ENCODE measurements at regions not wholly inside any gene's neighbourhood (a gene's known extent, or its start where the extent isn't known, plus 50 kb on each side); places are given as distances from the start of the nearest gene placed in this dataset.
"Not testable (repeated sequence)": the region's sequence is repeated elsewhere in the genome, so short reads cannot be mapped to it uniquely, and the experiment has no call there.

DNA sequence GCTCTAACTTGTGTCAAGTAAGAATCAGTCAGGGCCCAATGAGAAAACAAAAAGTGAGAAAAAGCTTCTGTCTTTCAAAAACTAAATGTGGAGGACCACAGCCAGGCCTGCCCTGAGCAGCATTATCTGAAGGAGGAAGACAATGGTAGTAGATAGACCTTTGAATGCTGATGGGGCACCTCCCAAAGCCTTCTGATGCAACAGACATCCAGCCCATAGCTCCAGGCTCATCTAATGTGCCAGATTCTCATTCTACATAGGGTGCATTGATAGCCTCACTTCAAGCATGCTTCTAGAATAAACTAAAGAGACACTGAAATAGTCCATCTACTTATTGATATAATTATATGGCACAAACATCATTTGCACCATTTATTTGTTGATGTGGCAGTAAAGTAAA, 351.6 kb downstream of the HHIPL2 start:
- Histone ChIP-seq H3K4me3 (ENCODE audit: insufficient read depth, low read depth, low read length) (no peak overlapping the region), H3K9me3 (ENCODE audit: control insufficient read depth, low read length) (no peaks in the 10 kb centered on the region), H3K27ac (ENCODE audit: insufficient read depth, low read depth, low read length, poor library complexity, severe bottlenecking) (no peak overlapping the region), H3K36me3 (ENCODE audit: control insufficient read depth, insufficient read depth, low read length) (no peaks in the 10 kb centered on the region), H3K27me3 (ENCODE audit: control insufficient read depth, insufficient read depth, low read length, poor library complexity, severe bottlenecking) (no peaks in the 10 kb centered on the region), H3K4me1 (ENCODE audit: control insufficient read depth, insufficient read depth, low read length) (no peaks in the 10 kb centered on the region)

DNA sequence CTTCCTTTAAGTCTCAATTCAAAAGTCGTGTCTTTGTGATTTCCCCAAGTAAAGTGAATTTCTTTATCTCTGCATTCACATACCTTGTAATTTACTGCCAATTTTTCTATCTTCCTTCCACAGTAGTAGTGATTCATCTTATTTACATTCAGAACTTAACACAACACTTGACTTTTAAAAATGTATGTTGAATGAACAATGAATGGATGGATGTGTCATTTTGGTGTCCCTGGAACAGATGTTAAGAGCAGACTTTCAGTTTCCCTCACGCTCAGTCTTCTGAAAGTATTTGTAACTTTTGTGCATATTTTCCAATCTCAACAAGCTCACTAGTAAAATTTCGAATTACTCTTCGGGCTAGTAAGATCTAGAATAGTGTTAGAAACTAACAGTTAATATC, 352.0 kb downstream of the HHIPL2 start:
- Histone ChIP-seq H3K4me1 (ENCODE audit: control insufficient read depth, insufficient read depth, low read length) (no peaks in the 10 kb centered on the region), H3K27ac (ENCODE audit: insufficient read depth, low read depth, low read length, poor library complexity, severe bottlenecking) (no peak overlapping the region), H3K9me3 (ENCODE audit: control insufficient read depth, low read length) (no peaks in the 10 kb centered on the region), H3K4me3 (ENCODE audit: insufficient read depth, low read depth, low read length) (no peak overlapping the region), H3K27me3 (ENCODE audit: control insufficient read depth, insufficient read depth, low read length, poor library complexity, severe bottlenecking) (no peaks in the 10 kb centered on the region), H3K36me3 (ENCODE audit: control insufficient read depth, insufficient read depth, low read length) (no peaks in the 10 kb centered on the region)
- 89 to 95% methylated on average over 2 to 3 of the region's 4 CpGs for WGBS, 2 experiments

DNA sequence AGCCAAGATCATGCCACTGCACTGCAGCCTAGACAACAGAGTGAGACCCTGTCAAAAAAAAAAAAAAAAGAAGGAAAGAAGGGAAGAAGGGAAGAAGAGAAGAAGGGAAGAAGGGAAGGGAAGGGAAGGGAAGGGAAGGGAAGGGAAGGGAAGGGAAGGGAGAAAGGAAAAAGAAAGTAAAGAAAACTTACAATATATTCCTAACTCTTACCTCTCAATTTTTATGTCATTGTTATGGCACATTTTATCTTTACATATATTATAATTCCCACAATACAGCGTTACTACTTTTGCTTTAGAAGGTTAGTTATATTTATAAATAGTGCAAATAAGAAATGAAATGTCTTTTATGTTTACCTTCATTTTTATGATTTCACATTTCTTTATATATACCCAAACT, 358.7 kb downstream of the HHIPL2 start:
- WGBS, 2 experiments: no CpG with 5 or more reads among the region's 1 CpG
- no peaks in the 10 kb centered on the region for H3K9me3 ChIP-seq (ENCODE audit: control insufficient read depth, low read length)
- no peak overlapping the region for H3K4me3 ChIP-seq (ENCODE audit: insufficient read depth, low read depth, low read length)
- no peaks in the 10 kb centered on the region for H3K36me3 ChIP-seq (ENCODE audit: control insufficient read depth, insufficient read depth, low read length)
- H3K4me1 ChIP-seq (ENCODE audit: control insufficient read depth, insufficient read depth, low read length): no peaks in the 10 kb centered on the region
- no peak overlapping the region for H3K27ac ChIP-seq (ENCODE audit: insufficient read depth, low read depth, low read length, poor library complexity, severe bottlenecking)
- no peaks in the 10 kb centered on the region for H3K27me3 ChIP-seq (ENCODE audit: control insufficient read depth, insufficient read depth, low read length, poor library complexity, severe bottlenecking)

GRCh38 chr1:222187566-222188332, 360.2 kb downstream of the HHIPL2 start:
- 95 to 98% methylated on average over 6 of the region's 6 CpGs for WGBS, 2 experiments
- no peak overlapping the region for H3K4me3 ChIP-seq (ENCODE audit: insufficient read depth, low read depth, low read length)
- H3K27ac ChIP-seq (ENCODE audit: insufficient read depth, low read depth, low read length, poor library complexity, severe bottlenecking): no peak overlapping the region
- no peaks in the 10 kb centered on the region for H3K9me3 ChIP-seq (ENCODE audit: control insufficient read depth, low read length)
- no peaks in the 10 kb centered on the region for H3K36me3 ChIP-seq (ENCODE audit: control insufficient read depth, insufficient read depth, low read length)
- H3K4me1 ChIP-seq (ENCODE audit: control insufficient read depth, insufficient read depth, low read length): no peaks in the 10 kb centered on the region
- H3K27me3 ChIP-seq (ENCODE audit: control insufficient read depth, insufficient read depth, low read length, poor library complexity, severe bottlenecking): no peaks in the 10 kb centered on the region

GRCh38 chr1:222182641-222183040, 365.3 kb downstream of the HHIPL2 start:
- no peaks in the 10 kb centered on the region for H3K9me3 ChIP-seq (ENCODE audit: control insufficient read depth, low read length)
- H3K27ac ChIP-seq (ENCODE audit: insufficient read depth, low read depth, low read length, poor library complexity, severe bottlenecking): no peak overlapping the region
- H3K4me3 ChIP-seq (ENCODE audit: insufficient read depth, low read depth, low read length): no peak overlapping the region
- no peaks in the 10 kb centered on the region for H3K36me3 ChIP-seq (ENCODE audit: control insufficient read depth, insufficient read depth, low read length)
- H3K4me1 ChIP-seq (ENCODE audit: control insufficient read depth, insufficient read depth, low read length): no peaks in the 10 kb centered on the region
- no peaks in the 10 kb centered on the region for H3K27me3 ChIP-seq (ENCODE audit: control insufficient read depth, insufficient read depth, low read length, poor library complexity, severe bottlenecking)

- Histone ChIP-seq H3K4me1 (ENCODE audit: control insufficient read depth, insufficient read depth, low read length) (no peaks in the 10 kb centered on the region), H3K27me3 (ENCODE audit: control insufficient read depth, insufficient read depth, low read length, poor library complexity, severe bottlenecking) (no peaks in the 10 kb centered on the region), H3K27ac (ENCODE audit: insufficient read depth, low read depth, low read length, poor library complexity, severe bottlenecking) (no peak overlapping the region), H3K4me3 (ENCODE audit: insufficient read depth, low read depth, low read length) (no peak overlapping the region), H3K36me3 (ENCODE audit: control insufficient read depth, insufficient read depth, low read length) (no peaks in the 10 kb centered on the region), H3K9me3 (ENCODE audit: control insufficient read depth, low read length) (no peaks in the 10 kb centered on the region)
- 93 to 94% methylated on average over 1 of the region's 1 CpG for WGBS, 2 experiments
These were observed 366.7 kb downstream of the HHIPL2 start for GRCh38 chr1:222181191-222181590.

DNA sequence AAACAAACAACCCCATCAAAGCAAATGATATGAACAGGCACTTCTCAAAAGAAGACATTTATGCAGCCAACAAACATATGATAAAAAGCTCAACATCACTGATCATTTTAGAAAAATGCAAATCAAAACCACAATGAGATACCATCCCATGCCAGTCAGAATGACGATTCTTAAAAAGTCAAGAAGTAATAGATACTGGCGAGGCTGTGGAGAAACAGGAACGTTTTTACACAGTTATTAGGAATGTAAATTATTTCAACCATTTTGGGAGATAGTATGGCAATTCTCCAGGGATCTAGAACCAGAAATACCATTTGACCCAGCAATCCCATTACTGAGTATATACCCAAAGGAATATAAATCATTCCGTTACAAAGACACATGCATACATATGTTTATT, 370.4 kb downstream of the HHIPL2 start:
- H3K4me1 ChIP-seq (ENCODE audit: control insufficient read depth, insufficient read depth, low read length); H3K9me3 ChIP-seq (ENCODE audit: control insufficient read depth, low read length); H3K27ac ChIP-seq (ENCODE audit: insufficient read depth, low read depth, low read length, poor library complexity, severe bottlenecking); H3K4me3 ChIP-seq (ENCODE audit: insufficient read depth, low read depth, low read length); H3K36me3 ChIP-seq (ENCODE audit: control insufficient read depth, insufficient read depth, low read length); H3K27me3 ChIP-seq (ENCODE audit: control insufficient read depth, insufficient read depth, low read length, poor library complexity, severe bottlenecking): not testable (repeated sequence)
- 82 to 100% methylated on average over 2 to 4 of the region's 4 CpGs for WGBS, 2 experiments

- Histone ChIP-seq H3K4me1 (ENCODE audit: control insufficient read depth, insufficient read depth, low read length) (no peaks in the 10 kb centered on the region), H3K36me3 (ENCODE audit: control insufficient read depth, insufficient read depth, low read length) (no peaks in the 10 kb centered on the region), H3K9me3 (ENCODE audit: control insufficient read depth, low read length) (no peaks in the 10 kb centered on the region), H3K4me3 (ENCODE audit: insufficient read depth, low read depth, low read length) (no peak overlapping the region), H3K27me3 (ENCODE audit: control insufficient read depth, insufficient read depth, low read length, poor library complexity, severe bottlenecking) (no peaks in the 10 kb centered on the region), H3K27ac (ENCODE audit: insufficient read depth, low read depth, low read length, poor library complexity, severe bottlenecking) (no peak overlapping the region)
- WGBS, 2 experiments: 62 to 76% methylated on average over 1 of the region's 2 CpGs
These were observed 376.9 kb downstream of the HHIPL2 start for GRCh38 chr1:222171005-222171404.

GRCh38 chr1:222168621-222169020, 379.3 kb downstream of the HHIPL2 start:
- Histone ChIP-seq H3K9me3 (ENCODE audit: control insufficient read depth, low read length) (no peaks in the 10 kb centered on the region), H3K36me3 (ENCODE audit: control insufficient read depth, insufficient read depth, low read length) (no peaks in the 10 kb centered on the region), H3K27me3 (ENCODE audit: control insufficient read depth, insufficient read depth, low read length, poor library complexity, severe bottlenecking) (no peaks in the 10 kb centered on the region), H3K4me1 (ENCODE audit: control insufficient read depth, insufficient read depth, low read length) (no peaks in the 10 kb centered on the region), H3K27ac (ENCODE audit: insufficient read depth, low read depth, low read length, poor library complexity, severe bottlenecking) (no peak overlapping the region), H3K4me3 (ENCODE audit: insufficient read depth, low read depth, low read length) (no peak overlapping the region)
- WGBS, 2 experiments: 86 to 95% methylated on average over 1 of the region's 1 CpG

DNA sequence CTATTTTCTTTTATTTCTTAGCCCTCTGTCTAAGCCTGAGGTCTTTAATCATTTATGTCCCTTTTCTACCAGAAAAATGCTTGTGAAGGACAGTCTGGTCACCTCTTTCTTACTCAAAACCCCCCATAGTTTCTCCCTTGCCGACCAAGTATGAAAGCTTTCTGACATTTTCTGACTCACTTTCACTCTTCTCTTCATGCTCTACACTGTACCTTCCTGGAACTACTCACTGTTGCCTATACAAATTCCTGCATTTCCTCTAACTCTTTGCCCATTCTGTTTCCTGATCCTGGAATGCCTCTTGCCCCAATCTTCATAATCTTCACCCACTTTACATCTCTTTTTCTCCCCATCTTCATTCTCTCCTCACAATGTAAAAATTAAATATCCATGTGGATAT, 380.0 kb downstream of the HHIPL2 start:
- 81 to 90% methylated on average over 1 of the region's 1 CpG for WGBS, 2 experiments
- Histone ChIP-seq H3K36me3 (ENCODE audit: control insufficient read depth, insufficient read depth, low read length) (no peaks in the 10 kb centered on the region), H3K27ac (ENCODE audit: insufficient read depth, low read depth, low read length, poor library complexity, severe bottlenecking) (no peak overlapping the region), H3K4me3 (ENCODE audit: insufficient read depth, low read depth, low read length) (no peak overlapping the region), H3K4me1 (ENCODE audit: control insufficient read depth, insufficient read depth, low read length) (no peaks in the 10 kb centered on the region), H3K9me3 (ENCODE audit: control insufficient read depth, low read length) (no peaks in the 10 kb centered on the region), H3K27me3 (ENCODE audit: control insufficient read depth, insufficient read depth, low read length, poor library complexity, severe bottlenecking) (no peaks in the 10 kb centered on the region)

GRCh38 chr1:222167111-222167510, 380.8 kb downstream of the HHIPL2 start:
- no peak overlapping the region for H3K4me3 ChIP-seq (ENCODE audit: insufficient read depth, low read depth, low read length)
- H3K27me3 ChIP-seq (ENCODE audit: control insufficient read depth, insufficient read depth, low read length, poor library complexity, severe bottlenecking): no peaks in the 10 kb centered on the region
- H3K27ac ChIP-seq (ENCODE audit: insufficient read depth, low read depth, low read length, poor library complexity, severe bottlenecking): no peak overlapping the region
- H3K9me3 ChIP-seq (ENCODE audit: control insufficient read depth, low read length): no peaks in the 10 kb centered on the region
- H3K36me3 ChIP-seq (ENCODE audit: control insufficient read depth, insufficient read depth, low read length): no peaks in the 10 kb centered on the region
- H3K4me1 ChIP-seq (ENCODE audit: control insufficient read depth, insufficient read depth, low read length): no peaks in the 10 kb centered on the region
- WGBS, 2 experiments: 75 to 86% methylated on average over 3 of the region's 3 CpGs
